Erythroblast (primary cell): ENCODE measurements at regions not wholly inside any gene's neighbourhood (a gene's known extent, or its start where the extent isn't known, plus 50 kb on each side); places are given as distances from the start of the nearest gene placed in this dataset.

ENCODE experiments used
- DNase-seq, 2 experiments: peaks; one replicate each; lab custom pipeline; 2025; lab: John Stamatoyannopoulos, UW
- GATA1 ChIP-seq: IDR thresholded peaks from 2 replicates; pipeline ENCODE4 v1.6.1; 2011; ENCODE audit warnings: low read depth, mild to moderate bottlenecking, control low read depth, low read length, moderate library complexity
- POLR2A ChIP-seq: IDR thresholded peaks from 2 replicates; pipeline ENCODE4 v1.6.1; 2011; ENCODE audit warnings: mild to moderate bottlenecking, low read length

DNA sequence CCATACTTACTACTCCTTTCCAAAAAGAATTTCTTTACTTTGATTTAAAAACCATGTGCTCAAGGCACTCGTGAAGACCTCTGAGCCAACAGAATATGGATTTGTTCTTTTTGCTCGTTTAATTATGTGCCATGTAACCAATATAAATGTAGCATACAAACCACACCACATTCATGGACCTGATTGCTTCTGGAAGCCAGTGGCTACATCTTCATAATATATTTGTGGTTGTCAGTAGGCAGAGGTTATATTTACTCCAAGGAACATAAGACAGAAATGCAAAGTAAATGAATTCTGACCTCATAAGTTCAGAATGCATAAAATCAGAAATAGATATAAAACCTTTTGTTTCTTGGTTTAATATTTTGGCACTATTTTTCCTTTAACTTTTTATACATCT, 373.0 kb downstream of the HDGFL1 start:
- DNase-seq: no peak
- no peak for TF ChIP-seq POLR2A
- no peak for TF ChIP-seq GATA1

DNA sequence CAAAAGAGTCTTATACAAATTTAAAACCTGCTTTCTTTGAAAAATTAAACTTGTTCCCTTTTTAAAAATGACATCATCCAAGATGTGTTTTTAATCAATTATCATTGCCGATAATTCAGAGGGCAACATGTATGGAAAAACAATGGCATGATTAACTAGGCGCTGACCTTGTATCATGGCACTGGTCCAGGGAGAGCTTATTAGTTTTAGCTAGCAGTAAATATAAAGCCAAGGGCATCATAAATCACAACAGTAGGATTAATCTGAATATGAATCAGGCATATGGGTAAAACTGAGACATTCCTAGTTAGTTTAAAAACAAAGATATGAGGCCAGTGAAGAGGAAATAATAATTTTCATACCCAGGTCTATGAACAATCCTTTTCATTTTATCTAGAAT, 374.0 kb downstream of the HDGFL1 start:
- TF ChIP-seq POLR2A (no peak), GATA1 (no peak)
- DNase-seq: no peak

DNA sequence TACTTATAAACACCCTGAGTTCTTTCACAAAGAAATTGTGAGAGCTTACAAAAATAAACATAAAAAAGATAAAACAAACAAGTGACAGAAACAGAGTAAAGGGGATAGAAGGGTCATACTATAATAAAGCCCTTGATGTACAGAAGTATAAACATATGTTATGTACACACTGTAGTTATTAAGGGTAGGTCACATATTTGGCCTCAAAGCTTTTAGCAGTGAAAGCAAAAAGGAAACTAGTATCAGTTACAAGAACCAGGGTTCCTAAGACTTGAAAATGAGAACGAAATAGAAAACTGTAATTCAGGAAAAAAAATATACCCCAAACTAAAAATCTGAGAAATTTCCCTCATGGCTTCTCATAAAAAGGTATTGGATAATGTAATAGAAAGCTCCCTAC, 380.6 kb downstream of the HDGFL1 start:
- no peak for DNase-seq
- TF ChIP-seq POLR2A (no peak), GATA1 (no peak)

DNA sequence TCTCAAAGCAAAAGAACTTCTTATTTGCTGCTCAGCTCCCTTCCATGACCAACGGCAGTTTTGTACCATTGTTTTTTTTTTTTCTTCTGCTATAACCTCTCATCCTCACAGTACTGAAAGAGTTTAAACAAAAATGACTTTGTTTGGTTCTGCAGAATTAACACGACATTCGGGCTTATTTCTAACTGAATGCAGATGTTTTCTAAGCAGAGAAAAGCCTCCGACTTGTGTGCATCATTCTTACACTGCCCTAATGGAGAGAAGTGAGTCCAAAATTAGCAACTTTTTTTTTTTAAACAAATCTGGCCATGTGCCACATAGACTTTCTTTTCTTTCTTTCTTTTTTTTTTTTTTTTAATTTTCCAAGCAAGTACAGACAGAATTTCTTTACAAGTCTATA, 382.7 kb downstream of the HDGFL1 start:
- TF ChIP-seq POLR2A (no peak), GATA1 (no peak)

DNA sequence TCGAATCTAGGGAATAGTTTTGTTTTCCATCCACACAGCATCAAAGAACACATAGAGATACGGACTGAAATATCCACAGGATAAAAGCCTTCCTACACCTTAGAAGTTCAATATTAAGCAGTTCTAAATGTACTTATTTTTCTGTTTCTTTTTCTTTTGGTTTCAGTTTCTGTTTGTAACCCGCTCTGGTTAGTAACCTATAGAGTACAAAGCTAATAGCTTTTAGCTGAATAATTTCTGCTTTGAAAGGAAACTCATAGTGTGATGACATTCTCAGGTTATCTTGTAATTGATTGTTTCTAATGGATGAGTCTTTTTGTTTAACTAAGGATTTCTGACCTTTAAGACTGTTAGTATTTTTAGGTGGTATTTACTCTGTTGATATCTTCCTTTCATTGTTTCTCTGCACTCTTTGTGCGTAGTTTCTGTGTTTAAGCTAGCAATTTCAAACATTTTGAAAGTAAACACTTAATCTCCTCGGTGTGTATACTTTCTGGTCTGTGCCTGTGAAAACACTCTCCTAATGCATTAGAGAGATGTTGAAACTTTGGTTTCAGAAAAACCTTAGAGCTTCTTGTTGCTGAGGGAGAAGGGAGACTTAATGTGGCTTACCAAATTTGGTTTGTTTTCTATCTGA, 385.5 kb downstream of the HDGFL1 start:
- no peak for DNase-seq
- no peak for TF ChIP-seq GATA1
- TF ChIP-seq POLR2A: no peak

More for the DNA sequence above, 382.7 kb downstream of the HDGFL1 start:
- no peak for DNase-seq

DNA sequence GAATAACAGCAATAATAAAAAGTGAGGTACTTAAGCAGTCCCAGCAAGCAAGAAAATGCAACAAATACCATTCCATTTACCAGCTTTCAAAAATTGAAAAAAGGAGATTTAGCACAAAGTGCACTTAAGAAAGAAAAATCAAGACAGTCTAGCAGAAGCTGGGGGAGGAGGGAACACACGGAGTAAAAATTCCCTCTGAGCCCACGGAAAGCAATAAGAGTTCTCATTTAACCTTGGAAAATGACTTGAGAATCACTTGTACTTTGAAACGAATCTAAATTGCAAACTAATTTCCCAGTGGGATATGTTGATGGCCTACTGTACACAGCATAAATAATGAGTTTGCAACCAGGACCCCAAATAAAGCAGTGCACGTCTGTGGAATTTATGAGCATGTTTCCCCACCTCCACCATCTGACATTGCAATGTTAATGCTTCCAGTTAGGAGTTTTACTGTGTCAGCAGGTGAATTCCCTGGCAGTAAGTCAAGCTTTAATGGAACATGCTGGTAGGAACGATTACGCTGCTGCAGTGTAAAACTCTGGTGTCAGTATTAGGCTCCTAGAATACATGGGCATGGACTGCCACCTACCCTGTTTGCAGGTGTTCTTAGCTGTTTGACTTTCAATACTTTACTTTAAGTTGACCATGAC, 386.8 kb downstream of the HDGFL1 start:
- no peak for TF ChIP-seq GATA1
- TF ChIP-seq POLR2A: no peak
- DNase-seq: no peak

DNA sequence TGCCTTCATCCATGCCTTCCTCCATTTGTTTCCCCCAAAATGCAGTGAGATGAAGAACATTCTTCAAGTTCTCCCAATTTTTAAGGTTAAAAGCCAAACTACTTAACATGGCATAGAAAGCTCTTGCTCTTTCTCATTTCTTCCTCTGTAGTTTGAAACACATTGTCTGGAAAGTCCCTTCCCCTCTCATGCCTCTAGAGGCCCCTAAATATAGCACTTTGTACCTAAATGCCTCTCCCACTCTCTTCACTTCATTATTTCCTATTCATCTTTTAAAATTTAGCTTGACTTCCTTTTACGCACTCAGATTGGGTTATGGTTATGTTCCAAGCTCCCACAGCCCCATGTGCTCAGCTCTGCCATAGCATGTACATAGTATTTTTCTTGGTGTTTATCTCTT, 389.3 kb downstream of the HDGFL1 start:
- TF ChIP-seq POLR2A: no peak
- no peak for TF ChIP-seq GATA1
- DNase-seq: no peak

DNA sequence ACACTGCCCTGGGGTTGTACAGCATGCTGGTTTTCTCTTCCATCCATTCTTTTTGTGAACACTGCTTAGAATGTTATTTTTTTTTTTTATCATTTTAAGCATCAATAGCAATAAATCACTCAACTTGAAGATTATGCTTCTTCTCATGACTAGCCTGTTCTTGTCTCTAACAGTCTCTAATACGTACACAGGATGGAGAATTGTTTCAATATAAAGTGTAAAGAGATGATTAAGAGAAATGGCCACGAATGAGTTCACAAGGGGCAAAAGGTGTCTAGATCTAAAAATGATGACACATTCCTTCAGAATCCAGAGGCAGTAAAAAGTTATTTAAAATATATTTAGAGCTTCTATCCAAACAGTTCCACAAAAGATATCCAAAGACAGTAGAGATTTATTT, 390.2 kb downstream of the HDGFL1 start:
- TF ChIP-seq GATA1 (no peak), POLR2A (no peak)
- no peak for DNase-seq

DNA sequence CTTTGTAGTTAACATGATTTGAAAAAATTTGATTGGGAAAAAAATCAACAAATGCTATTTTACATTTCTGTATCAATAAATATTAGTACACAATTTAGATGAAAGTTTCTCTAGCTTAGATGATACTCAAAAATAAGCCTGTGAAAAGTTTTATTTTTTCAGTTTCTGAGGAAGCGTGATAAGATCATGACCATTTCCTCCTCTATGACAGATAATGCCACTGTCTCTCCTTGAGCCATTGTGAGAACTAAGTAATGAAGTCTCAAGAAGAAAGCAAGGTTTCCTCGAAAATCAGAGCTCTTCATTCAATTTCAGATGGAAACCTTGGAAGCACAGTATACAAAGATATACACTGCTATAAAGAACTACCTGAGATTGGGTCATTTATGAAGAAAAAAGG, 395.0 kb downstream of the HDGFL1 start:
- DNase-seq: no peak

DNA sequence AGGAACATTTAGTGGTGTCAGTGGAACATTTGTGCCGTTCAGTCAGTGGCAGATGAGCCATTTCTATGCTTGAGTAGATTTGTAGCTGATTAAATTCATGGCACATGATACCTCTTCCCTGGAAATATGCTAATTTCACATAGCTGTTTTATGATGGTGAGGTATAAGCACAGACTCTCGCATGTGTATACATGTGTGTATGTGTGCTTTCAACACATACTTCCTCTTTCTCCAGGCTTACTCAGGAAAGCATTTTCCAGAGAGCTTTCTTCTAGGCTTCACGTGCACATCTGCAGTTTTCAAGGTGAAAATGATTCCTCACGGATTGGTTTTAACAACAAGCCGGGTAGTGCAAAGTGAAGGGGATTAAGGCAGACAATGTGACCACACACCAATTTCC, 396.5 kb downstream of the HDGFL1 start:
- TF ChIP-seq GATA1 (no peak), POLR2A (no peak)
- DNase-seq: no peak

More for the DNA sequence above, 395.0 kb downstream of the HDGFL1 start:
- no peak for TF ChIP-seq POLR2A
- TF ChIP-seq GATA1: no peak

DNA sequence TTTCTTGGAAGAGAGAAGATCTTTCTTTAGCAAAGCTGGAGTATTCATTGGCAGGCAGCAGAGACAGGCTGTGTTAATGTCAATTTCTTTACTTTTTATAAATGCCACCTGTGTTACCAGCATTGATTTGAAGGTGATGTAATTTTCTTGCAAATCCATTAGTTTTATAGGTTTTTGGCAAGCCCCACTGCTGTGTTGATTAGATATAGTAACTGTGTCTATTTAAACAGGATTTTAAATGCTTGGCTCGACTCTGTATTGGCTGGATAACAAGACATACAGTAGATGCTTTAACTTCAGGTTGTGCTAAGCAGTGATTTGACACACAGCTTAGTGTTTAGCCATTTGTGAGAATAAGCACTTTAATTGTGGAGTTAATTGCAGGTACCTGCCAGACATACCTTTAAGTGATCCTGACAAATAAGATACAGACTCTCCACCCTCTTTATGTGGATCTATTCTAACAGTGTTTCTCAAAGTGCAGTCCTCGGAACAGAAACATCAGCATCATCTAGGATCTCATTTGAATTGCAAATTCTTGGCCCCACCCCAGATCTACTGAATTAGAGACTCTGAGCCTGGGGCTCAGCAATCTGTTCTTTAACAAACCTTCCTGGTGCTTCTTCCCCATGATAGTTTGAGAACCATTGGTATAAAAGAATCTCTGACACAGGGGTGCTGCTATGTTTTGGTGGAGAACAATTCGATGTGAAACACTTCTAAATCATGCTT, 397.5 kb downstream of the HDGFL1 start:
- DNase-seq: no peak
- TF ChIP-seq POLR2A (no peak), GATA1 (no peak)

DNA sequence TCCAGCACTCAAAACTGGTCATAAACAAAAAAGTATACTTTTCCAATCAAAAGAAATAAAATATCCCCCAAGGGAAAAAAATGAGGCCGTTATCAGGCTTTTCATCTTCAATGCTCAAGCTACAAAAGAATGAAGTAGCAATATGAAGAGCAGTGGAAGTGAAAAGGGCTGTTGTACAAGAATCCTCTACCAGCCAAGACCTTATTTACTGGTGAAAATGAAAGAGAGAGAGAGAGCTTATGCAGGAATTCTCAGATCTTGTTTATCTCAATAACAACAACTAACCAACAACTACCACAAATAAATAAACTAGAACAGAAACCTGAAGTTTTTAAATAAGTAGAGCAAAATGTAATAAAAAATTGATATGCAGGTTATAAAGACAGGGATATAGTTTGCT, 400.6 kb downstream of the HDGFL1 start:
- no peak for DNase-seq
- TF ChIP-seq POLR2A (no peak), GATA1 (no peak)

DNA sequence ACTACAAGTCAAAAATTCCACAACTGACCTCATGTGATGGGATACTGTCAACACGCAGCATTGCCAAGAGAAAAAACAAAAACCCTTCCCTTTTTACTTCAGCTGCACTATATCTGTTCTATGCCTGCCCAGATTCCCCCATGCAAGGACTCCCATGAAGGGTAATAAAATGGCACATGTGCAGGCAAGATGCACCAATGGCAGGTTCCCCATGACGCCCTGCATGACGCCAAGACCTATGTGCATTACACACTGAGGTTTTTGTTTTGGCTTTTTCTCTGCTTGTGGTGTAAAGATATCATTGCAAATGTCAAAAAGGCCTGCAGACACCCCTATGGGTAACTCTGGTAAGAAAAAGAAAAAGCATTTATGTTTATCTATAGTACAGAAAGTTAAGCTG, 403.4 kb downstream of the HDGFL1 start:
- DNase-seq: no peak
- TF ChIP-seq POLR2A: no peak
- no peak for TF ChIP-seq GATA1

DNA sequence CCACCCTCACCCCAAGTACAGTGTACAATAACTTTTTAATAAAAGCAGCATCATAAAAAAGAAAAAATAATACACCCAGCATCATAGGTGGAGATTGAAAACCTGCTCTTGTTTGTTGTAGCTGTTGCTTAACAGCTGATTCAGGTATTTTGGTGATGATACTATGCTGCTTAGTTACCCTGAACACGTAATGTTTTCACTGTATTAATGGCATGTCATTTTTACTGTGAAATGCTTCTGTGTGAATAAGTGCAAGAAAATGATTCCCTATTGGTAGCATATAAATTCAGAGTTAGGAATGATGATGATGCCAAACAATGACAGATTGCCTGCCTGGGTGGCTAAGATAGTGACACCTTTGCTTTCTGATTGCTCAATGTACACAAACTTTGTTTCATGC, 405.7 kb downstream of the HDGFL1 start:
- no peak for TF ChIP-seq GATA1
- TF ChIP-seq POLR2A: no peak
- no peak for DNase-seq
